UCSD-AML1 (cell line): ENCODE measurements at regions not wholly inside any gene's neighbourhood (a gene's known extent, or its start where the extent isn't known, plus 50 kb on each side); places are given as distances from the start of the nearest gene placed in this dataset.
"Not testable (repeated sequence)": the region's sequence is repeated elsewhere in the genome, so short reads cannot be mapped to it uniquely, and the experiment has no call there.

Source experiments
- DNase-seq: peaks from one replicate; lab custom pipeline; 2025; ENCODE audit not compliant: unreplicated experiment; lab: John Stamatoyannopoulos, UW

GRCh38 chr7:142477801-142478200 is 219.9 kb upstream of the PRSS58 start:
- DNase-seq: not testable (repeated sequence)

- DNase-seq: no peak
Measured at GRCh38 chr7:142477079-142477651, 219.3 kb upstream of the PRSS58 start.

- no peak for DNase-seq
Measured at GRCh38 chr7:142476077-142476476, 218.2 kb upstream of the PRSS58 start.

GRCh38 chr7:142471820-142472219 is 214.0 kb upstream of the PRSS58 start:
- no peak for DNase-seq

GRCh38 chr7:142470544-142470830 is 212.6 kb upstream of the PRSS58 start:
- DNase-seq: no peak

GRCh38 chr7:142469696-142470543 is 212.1 kb upstream of the PRSS58 start:
- peak; percentile 22 for DNase-seq

- peak; percentile 22 for DNase-seq
Measured at GRCh38 chr7:142468871-142469665, 211.2 kb upstream of the PRSS58 start.

GRCh38 chr7:142467056-142467655 is 209.3 kb upstream of the PRSS58 start:
- DNase-seq: not testable (repeated sequence)

- no peak for DNase-seq
Measured at GRCh38 chr7:142463401-142463850, 205.6 kb upstream of the PRSS58 start.

GRCh38 chr7:142461437-142461836 is 203.6 kb upstream of the PRSS58 start:
- no peak for DNase-seq

GRCh38 chr7:142460402-142461117 is 202.7 kb upstream of the PRSS58 start:
- DNase-seq: no peak

- DNase-seq: no peak
Measured at GRCh38 chr7:142459551-142459963, 201.7 kb upstream of the PRSS58 start.

- DNase-seq: no peak
Measured at GRCh38 chr7:142457146-142457703, 199.4 kb upstream of the PRSS58 start.

- no peak for DNase-seq
Measured at GRCh38 chr7:142455392-142455791, 197.5 kb upstream of the PRSS58 start.

GRCh38 chr7:142454862-142455261 is 197.0 kb upstream of the PRSS58 start:
- no peak for DNase-seq

- no peak for DNase-seq
Measured at GRCh38 chr7:142452791-142453190, 194.9 kb upstream of the PRSS58 start.

- DNase-seq: no peak
Measured at GRCh38 chr7:142451817-142452216, 194.0 kb upstream of the PRSS58 start.

GRCh38 chr7:142451296-142451695 is 193.4 kb upstream of the PRSS58 start:
- no peak for DNase-seq

GRCh38 chr7:142450695-142451094 is 192.8 kb upstream of the PRSS58 start:
- no peak for DNase-seq

GRCh38 chr7:142450206-142450605 is 192.3 kb upstream of the PRSS58 start:
- no peak for DNase-seq
